ENCODE measurements at regions not wholly inside any gene's neighbourhood (a gene's known extent, or its start where the extent isn't known, plus 50 kb on each side); places are given as distances from the start of the nearest gene placed in this dataset.

DNA sequence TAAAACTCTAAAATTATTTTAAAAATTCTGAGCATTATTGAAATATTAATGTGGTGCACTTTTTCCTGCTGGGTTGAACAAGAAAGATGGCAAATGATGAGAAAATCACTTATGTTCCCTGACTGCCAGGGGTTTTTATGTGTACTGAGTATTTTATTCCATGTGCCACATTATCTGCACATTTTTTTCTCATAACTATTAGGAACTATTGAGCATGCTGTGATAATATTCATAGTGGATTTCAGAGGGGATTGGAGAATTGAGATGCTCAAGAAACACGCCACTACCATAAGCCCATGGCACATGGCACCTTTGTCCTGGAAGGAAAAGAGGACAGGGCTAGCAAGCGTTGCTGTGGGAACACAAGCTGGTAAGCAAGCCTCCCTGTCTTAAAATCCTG lies 478.5 kb upstream of the GYPC start:
- TF ChIP-seq MYC (IDR thresholded peaks at IDR 0.05; ENCODE audit: low read depth, low read length): no peak
- no peak for DNase-seq (ENCODE audit: low read depth)
- no peak overlapping the region for H3K4me3 ChIP-seq (ENCODE audit: low read depth, low read length)

DNA sequence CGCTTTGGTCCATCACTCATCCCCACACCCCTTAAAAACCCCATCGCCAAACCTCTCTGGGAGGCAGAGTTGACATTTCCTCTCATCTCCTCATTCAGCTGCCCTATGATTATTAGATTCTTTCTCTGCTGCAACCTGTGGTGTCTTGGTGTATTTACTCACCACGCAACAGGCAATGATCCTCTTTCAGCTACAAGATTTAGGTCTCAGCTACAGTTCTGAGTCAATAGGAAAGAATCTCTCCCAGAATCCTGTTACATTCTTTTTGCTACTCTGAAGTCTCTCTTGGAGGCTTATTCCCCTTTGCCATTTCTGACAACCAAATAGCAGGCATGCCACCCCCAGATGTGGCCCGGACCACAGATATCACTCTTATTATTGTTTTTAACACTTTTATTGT lies 468.3 kb upstream of the GYPC start:
- no peak for DNase-seq (ENCODE audit: low read depth)
- H3K4me3 ChIP-seq (ENCODE audit: low read depth, low read length): no peak overlapping the region
- TF ChIP-seq MYC (IDR thresholded peaks at IDR 0.05; ENCODE audit: low read depth, low read length) (no peak), POLR2A (IDR thresholded peaks at IDR 0.05; ENCODE audit: extremely low read depth, insufficient read length) (no peak)
- TF ChIP-seq, protein P1, sequence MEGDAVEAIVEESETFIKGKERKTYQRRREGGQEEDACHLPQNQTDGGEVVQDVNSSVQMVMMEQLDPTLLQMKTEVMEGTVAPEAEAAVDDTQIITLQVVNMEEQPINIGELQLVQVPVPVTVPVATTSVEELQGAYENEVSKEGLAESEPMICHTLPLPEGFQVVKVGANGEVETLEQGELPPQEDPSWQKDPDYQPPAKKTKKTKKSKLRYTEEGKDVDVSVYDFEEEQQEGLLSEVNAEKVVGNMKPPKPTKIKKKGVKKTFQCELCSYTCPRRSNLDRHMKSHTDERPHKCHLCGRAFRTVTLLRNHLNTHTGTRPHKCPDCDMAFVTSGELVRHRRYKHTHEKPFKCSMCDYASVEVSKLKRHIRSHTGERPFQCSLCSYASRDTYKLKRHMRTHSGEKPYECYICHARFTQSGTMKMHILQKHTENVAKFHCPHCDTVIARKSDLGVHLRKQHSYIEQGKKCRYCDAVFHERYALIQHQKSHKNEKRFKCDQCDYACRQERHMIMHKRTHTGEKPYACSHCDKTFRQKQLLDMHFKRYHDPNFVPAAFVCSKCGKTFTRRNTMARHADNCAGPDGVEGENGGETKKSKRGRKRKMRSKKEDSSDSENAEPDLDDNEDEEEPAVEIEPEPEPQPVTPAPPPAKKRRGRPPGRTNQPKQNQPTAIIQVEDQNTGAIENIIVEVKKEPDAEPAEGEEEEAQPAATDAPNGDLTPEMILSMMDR (IDR thresholded peaks at IDR 0.05; ENCODE audit: low read depth, low read length): no peak
- TF ChIP-seq, protein P2, sequence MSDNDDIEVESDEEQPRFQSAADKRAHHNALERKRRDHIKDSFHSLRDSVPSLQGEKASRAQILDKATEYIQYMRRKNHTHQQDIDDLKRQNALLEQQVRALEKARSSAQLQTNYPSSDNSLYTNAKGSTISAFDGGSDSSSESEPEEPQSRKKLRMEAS (IDR thresholded peaks at IDR 0.05; ENCODE audit: low read depth, low read length): no peak

DNA sequence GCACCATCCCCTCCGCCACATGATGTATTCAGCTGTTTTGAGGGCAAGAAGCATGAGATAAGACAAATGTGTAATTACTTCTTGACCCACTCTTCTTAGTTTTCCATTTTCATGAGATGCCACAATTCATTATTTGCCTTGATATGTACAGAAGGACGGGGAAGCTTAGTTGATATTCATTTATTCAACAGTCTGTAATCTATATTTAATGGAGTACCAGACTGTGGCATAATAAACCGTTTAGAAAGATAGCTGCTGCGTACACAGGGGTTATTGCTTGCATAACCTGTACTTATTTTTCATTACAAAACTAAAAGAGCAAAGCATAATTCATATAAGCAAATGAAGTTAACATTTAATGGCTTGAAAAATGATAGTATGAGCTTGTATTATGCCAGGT lies 466.4 kb upstream of the GYPC start:
- H3K4me3 ChIP-seq (ENCODE audit: low read depth, low read length): no peak overlapping the region
- no peak for TF ChIP-seq MYC (IDR thresholded peaks at IDR 0.05; ENCODE audit: low read depth, low read length)
- TF ChIP-seq, protein P1 (IDR thresholded peaks at IDR 0.05; ENCODE audit: low read depth, low read length): no peak
- no peak for DNase-seq (ENCODE audit: low read depth)

DNA sequence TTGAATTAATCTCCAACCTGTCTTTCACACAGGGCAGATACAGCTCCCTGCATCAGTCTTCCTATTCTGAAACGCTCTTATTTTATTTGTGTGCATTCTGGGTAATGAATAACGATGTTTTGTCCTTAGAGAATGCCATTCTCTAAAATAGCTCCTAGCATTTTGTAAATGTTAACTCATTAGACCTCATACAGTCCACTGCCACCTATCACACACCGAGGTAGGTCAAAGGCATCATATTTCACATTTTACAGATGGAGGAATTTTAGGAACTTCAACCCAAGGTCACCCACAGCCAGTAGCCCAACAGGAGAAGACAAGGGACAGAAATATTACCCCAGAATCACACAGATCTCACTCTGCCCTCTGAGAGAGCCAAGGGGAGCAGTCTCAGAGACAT lies 455.4 kb upstream of the GYPC start:
- TF ChIP-seq, protein P1 (IDR thresholded peaks at IDR 0.05; ENCODE audit: low read depth, low read length): no peak
- TF ChIP-seq POLR2A (IDR thresholded peaks at IDR 0.05; ENCODE audit: extremely low read depth, insufficient read length) (no peak), MYC (IDR thresholded peaks at IDR 0.05; ENCODE audit: low read depth, low read length) (no peak)
- TF ChIP-seq, protein P2 (IDR thresholded peaks at IDR 0.05; ENCODE audit: low read depth, low read length): no peak
- H3K4me3 ChIP-seq (ENCODE audit: low read depth, low read length): no peak overlapping the region
- DNase-seq (ENCODE audit: low read depth): no peak

DNA sequence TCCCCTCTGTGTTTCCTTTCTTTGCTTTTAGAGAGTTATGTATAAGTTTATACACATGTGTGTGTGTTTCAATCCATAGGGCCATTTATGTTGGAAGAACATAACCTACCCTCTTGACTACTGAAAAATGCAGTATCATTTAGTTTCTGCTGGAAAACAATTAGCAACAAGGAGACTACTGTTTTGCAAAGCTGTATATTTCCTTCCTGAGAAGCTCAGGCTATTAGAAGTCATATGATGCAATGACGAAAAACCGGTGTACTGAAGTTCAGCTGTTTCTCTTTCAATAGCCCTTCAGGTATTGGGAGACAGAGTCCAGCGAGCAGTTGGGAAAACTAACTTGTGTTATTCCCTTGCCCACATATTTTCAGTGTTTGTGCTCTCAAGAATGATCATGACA lies 447.7 kb upstream of the GYPC start:
- H3K4me3 ChIP-seq (ENCODE audit: low read depth, low read length): no peak overlapping the region
- TF ChIP-seq POLR2A (IDR thresholded peaks at IDR 0.05; ENCODE audit: extremely low read depth, insufficient read length): no peak
- TF ChIP-seq, protein P2 (IDR thresholded peaks at IDR 0.05; ENCODE audit: low read depth, low read length): no peak
- TF ChIP-seq, protein P1 (IDR thresholded peaks at IDR 0.05; ENCODE audit: low read depth, low read length): no peak
- no peak for DNase-seq (ENCODE audit: low read depth)

DNA sequence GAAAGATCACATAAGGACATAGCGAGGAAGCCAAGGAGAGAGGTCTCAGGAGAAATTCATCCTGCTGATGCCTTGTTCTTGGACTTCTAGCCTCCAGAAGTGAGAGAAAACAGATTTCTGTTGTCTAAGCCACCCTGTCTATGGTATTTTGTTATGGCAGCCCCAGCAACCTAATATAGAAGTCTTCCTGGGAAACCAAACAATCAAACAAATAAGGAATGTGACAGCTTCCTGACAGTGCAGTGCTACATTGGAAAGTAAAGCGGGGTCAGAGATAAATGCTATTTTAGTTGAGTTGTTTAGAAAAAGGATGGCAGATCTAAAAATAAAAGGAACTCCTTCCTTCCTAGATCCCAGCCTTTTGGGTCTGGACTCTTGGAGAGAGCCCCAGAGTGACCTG lies 443.2 kb upstream of the GYPC start:
- no peak for DNase-seq (ENCODE audit: low read depth)
- TF ChIP-seq POLR2A (IDR thresholded peaks at IDR 0.05; ENCODE audit: extremely low read depth, insufficient read length) (no peak), MYC (IDR thresholded peaks at IDR 0.05; ENCODE audit: low read depth, low read length) (no peak)
- TF ChIP-seq, protein P1 (IDR thresholded peaks at IDR 0.05; ENCODE audit: low read depth, low read length): no peak
- TF ChIP-seq, protein P2 (IDR thresholded peaks at IDR 0.05; ENCODE audit: low read depth, low read length): no peak
- H3K4me3 ChIP-seq (ENCODE audit: low read depth, low read length): no peak overlapping the region

Measured in NB4 (cell line).